NOMO-1 (cell line): ENCODE measurements at regions not wholly inside any gene's neighbourhood (a gene's known extent, or its start where the extent isn't known, plus 50 kb on each side); places are given as distances from the start of the nearest gene placed in this dataset.
"Not testable (repeated sequence)": the region's sequence is repeated elsewhere in the genome, so short reads cannot be mapped to it uniquely, and the experiment has no call there.

Experiments used
- DNase-seq, 2 experiments: peaks; one replicate each; lab custom pipeline; 2025; ENCODE audit not compliant: unreplicated experiment in 2 of 2; lab: John Stamatoyannopoulos, UW

GRCh38 chr22:48939441-48940265 is 888.0 kb downstream of the BRD1 start:
- DNase-seq: no peak

- DNase-seq: no peak
Measured at GRCh38 chr22:48938741-48939140, 888.9 kb downstream of the BRD1 start.

- no peak for DNase-seq
Measured at GRCh38 chr22:48937032-48937639, 890.5 kb downstream of the BRD1 start.

GRCh38 chr22:48936391-48936790 is 891.3 kb downstream of the BRD1 start:
- DNase-seq: no peak

GRCh38 chr22:48934446-48934845 is 893.2 kb downstream of the BRD1 start:
- DNase-seq: no peak

GRCh38 chr22:48931452-48931851 is 896.2 kb downstream of the BRD1 start:
- DNase-seq: no peak

GRCh38 chr22:48929276-48929790 is 898.3 kb downstream of the BRD1 start:
- no peak for DNase-seq

GRCh38 chr22:48927591-48927990 is 900.1 kb downstream of the BRD1 start:
- no peak for DNase-seq

GRCh38 chr22:48926643-48927042 is 901.0 kb downstream of the BRD1 start:
- no peak for DNase-seq

- no peak for DNase-seq
Measured at GRCh38 chr22:48926136-48926535, 901.5 kb downstream of the BRD1 start.

GRCh38 chr22:48925450-48925849 is 902.2 kb downstream of the BRD1 start:
- no peak for DNase-seq

GRCh38 chr22:48923996-48924395 is 903.7 kb downstream of the BRD1 start:
- no peak for DNase-seq

GRCh38 chr22:48923165-48923865 is 904.4 kb downstream of the BRD1 start:
- DNase-seq: no peak

- no peak for DNase-seq
Measured at GRCh38 chr22:48921411-48921903, 906.2 kb downstream of the BRD1 start.

GRCh38 chr22:48920776-48921241 is 906.9 kb downstream of the BRD1 start:
- no peak for DNase-seq

- no peak for DNase-seq
Measured at GRCh38 chr22:48919851-48920589, 907.7 kb downstream of the BRD1 start.

- DNase-seq: no peak
Measured at GRCh38 chr22:48919187-48919590, 908.5 kb downstream of the BRD1 start.

GRCh38 chr22:48918585-48919186 is 909.0 kb downstream of the BRD1 start:
- DNase-seq: no peak

GRCh38 chr22:48912356-48913066 is 915.2 kb downstream of the BRD1 start:
- not testable (repeated sequence) for DNase-seq
